Embryonic facial prominence (tissue), 1 donor: ENCODE measurements at regions not wholly inside any gene's neighbourhood (a gene's known extent, or its start where the extent isn't known, plus 50 kb on each side); places are given as distances from the start of the nearest gene placed in this dataset.

Experiments
- DNase-seq: peaks from one replicate; pipeline ENCODE4 v3.0.0-alpha.2; 2016; ENCODE audit errors: extremely low spot score

- no peak for DNase-seq
Measured at GRCh38 chr5:142475102-142475513, 150.3 kb upstream of the SPRY4 start.

- no peak for DNase-seq
Measured at GRCh38 chr5:142474431-142475094, 149.7 kb upstream of the SPRY4 start.

GRCh38 chr5:142473038-142473437, 148.2 kb upstream of the SPRY4 start:
- no peak for DNase-seq

GRCh38 chr5:142472306-142472951, 147.6 kb upstream of the SPRY4 start:
- no peak for DNase-seq

- no peak for DNase-seq
Measured at GRCh38 chr5:142466195-142466971, 141.6 kb upstream of the SPRY4 start.

- no peak for DNase-seq
Measured at GRCh38 chr5:142465476-142465875, 140.7 kb upstream of the SPRY4 start.

- no peak for DNase-seq
Measured at GRCh38 chr5:142463904-142464303, 139.1 kb upstream of the SPRY4 start.

GRCh38 chr5:142461028-142461590, 136.3 kb upstream of the SPRY4 start:
- no peak for DNase-seq

- DNase-seq, result no peak
Measured at GRCh38 chr5:142459209-142459608, 134.4 kb upstream of the SPRY4 start.

- DNase-seq, result no peak
Measured at GRCh38 chr5:142455856-142456255, 131.0 kb upstream of the SPRY4 start.

GRCh38 chr5:142453932-142454331, 129.1 kb upstream of the SPRY4 start:
- no peak for DNase-seq

- DNase-seq, result no peak
Measured at GRCh38 chr5:142450419-142450818, 125.6 kb upstream of the SPRY4 start.

- DNase-seq, result no peak
Measured at GRCh38 chr5:142447887-142448286, 123.1 kb upstream of the SPRY4 start.

- no peak for DNase-seq
Measured at GRCh38 chr5:142446960-142447279, 122.1 kb upstream of the SPRY4 start.

- DNase-seq, result no peak
Measured at GRCh38 chr5:142446131-142446959, 121.5 kb upstream of the SPRY4 start.

GRCh38 chr5:142445266-142445665, 120.4 kb upstream of the SPRY4 start:
- no peak for DNase-seq

GRCh38 chr5:142441616-142442015, 116.8 kb upstream of the SPRY4 start:
- DNase-seq, result no peak

GRCh38 chr5:142439207-142439860, 114.5 kb upstream of the SPRY4 start:
- no peak for DNase-seq

GRCh38 chr5:142438573-142438972, 113.8 kb upstream of the SPRY4 start:
- DNase-seq, result no peak

- no peak for DNase-seq
Measured at GRCh38 chr5:142437563-142437962, 112.7 kb upstream of the SPRY4 start.

- no peak for DNase-seq
Measured at GRCh38 chr5:142435410-142436115, 110.7 kb upstream of the SPRY4 start.
